IgD-negative memory B cell (primary cell): ENCODE measurements at regions not wholly inside any gene's neighbourhood (a gene's known extent, or its start where the extent isn't known, plus 50 kb on each side); places are given as distances from the start of the nearest gene placed in this dataset.
"Not testable (repeated sequence)": the region's sequence is repeated elsewhere in the genome, so short reads cannot be mapped to it uniquely, and the experiment has no call there.

ENCODE experiments used
- H3K27ac Mint-ChIP-seq, 3 donors: one replicate each; pipeline ENCODE4 v1.8.0; 2020 to 2022; ENCODE audit warnings: mild to moderate bottlenecking in 3 of 3, mixed read lengths in 3 of 3, moderate library complexity in 1 of 3
- H3K27me3 Mint-ChIP-seq: one replicate; pipeline ENCODE4 v1.8.0; 2021; ENCODE audit warnings: mixed read lengths
- H3K36me3 Mint-ChIP-seq: one replicate; pipeline ENCODE4 v1.8.0; 2020; ENCODE audit warnings: mild to moderate bottlenecking, mixed read lengths
- H3K4me1 Mint-ChIP-seq, 3 donors: one replicate each; pipeline ENCODE4 v1.8.0; 2020 to 2022; ENCODE audit warnings: mixed read lengths in 3 of 3, mild to moderate bottlenecking in 1 of 3
- H3K4me3 Mint-ChIP-seq, 4 donors: one replicate each; pipeline ENCODE4 v1.8.0; 2020 to 2022; ENCODE audit warnings: mild to moderate bottlenecking in 4 of 4, mixed read lengths in 4 of 4, moderate library complexity in 3 of 4
- H3K9me3 Mint-ChIP-seq, 3 donors: one replicate each; pipeline ENCODE4 v1.8.0; 2020 to 2021; ENCODE audit warnings: mixed read lengths in 3 of 3, mild to moderate bottlenecking in 1 of 3

GRCh38 chrX:7515681-7516413, 327.1 kb upstream of the VCX start:
- H3K4me3 Mint-ChIP-seq = no peak overlapping the region
- H3K4me1 Mint-ChIP-seq = peaks cover 0 to 1% (median 0%) of the 10 kb centered on the region in 3 donors
- H3K27me3 Mint-ChIP-seq = peaks cover 3% of the 10 kb centered on the region
- peaks cover 2 to 7% (median 6%) of the 10 kb centered on the region in 3 donors for H3K9me3 Mint-ChIP-seq
- no peak overlapping the region for H3K27ac Mint-ChIP-seq
- H3K36me3 Mint-ChIP-seq = no peaks in the 10 kb centered on the region

- Mint-ChIP-seq H3K4me1 (peaks cover 0 to 1% (median 0%) of the 10 kb centered on the region in 3 donors), H3K9me3 (peaks cover 2 to 7% (median 6%) of the 10 kb centered on the region in 3 donors), H3K27ac (no peak overlapping the region), H3K36me3 (no peaks in the 10 kb centered on the region), H3K4me3 (no peak overlapping the region), H3K27me3 (peaks cover 2% of the 10 kb centered on the region)
Measured at GRCh38 chrX:7514871-7515599, 327.9 kb upstream of the VCX start.

DNA sequence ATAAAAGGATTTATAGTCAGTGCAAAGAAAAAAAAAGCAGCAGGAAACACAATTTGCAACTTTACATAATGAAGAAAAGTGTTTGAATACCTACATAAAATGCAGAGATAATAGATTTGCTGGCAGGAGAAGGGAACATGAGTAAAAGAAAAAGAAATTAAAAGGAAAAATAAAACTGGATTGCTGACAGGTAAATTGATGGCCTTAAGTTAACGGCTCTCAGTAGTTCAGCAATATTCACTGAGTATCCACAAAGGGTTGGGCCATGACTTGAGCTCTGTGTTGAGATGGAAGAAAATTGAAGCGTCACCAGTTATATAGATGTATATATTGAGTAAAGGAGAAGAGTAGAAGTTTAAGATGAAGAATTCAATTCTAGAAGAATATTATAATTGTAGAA, 330.1 kb upstream of the VCX start:
- no peak overlapping the region for H3K4me3 Mint-ChIP-seq
- no peaks in the 10 kb centered on the region for H3K36me3 Mint-ChIP-seq
- H3K4me1 Mint-ChIP-seq = peaks cover 0 to 1% (median 0%) of the 10 kb centered on the region in 3 donors
- H3K27ac Mint-ChIP-seq = no peak overlapping the region
- H3K9me3 Mint-ChIP-seq = peaks cover 2 to 7% (median 6%) of the 10 kb centered on the region in 3 donors
- H3K27me3 Mint-ChIP-seq = peaks cover 2% of the 10 kb centered on the region

DNA sequence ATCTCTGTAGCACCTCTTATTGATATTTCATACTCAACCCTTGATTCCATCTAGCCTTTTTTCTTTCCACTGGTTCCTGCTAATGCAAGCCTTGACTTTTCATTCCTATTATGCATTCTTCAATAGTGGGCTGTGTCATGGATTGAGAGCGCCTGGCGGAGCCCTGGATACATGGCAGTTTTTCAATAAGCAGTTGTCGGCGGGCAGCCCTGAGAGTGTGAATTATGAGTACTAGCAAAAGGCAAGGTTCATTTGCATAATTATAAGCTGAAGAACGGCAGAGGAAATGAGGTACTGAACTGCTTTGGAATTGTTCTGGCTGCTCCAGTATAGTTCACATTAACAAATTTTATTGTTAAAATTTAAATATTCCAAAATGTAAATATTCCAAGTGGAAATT, 339.7 kb upstream of the VCX start:
- Mint-ChIP-seq H3K27me3 (peaks cover 1% of the 10 kb centered on the region), H3K36me3 (no peaks in the 10 kb centered on the region), H3K4me3 (no peak overlapping the region), H3K9me3 (peaks cover 0 to 4% (median 2%) of the 10 kb centered on the region in 3 donors), H3K4me1 (peaks cover 0 to 2% (median 0%) of the 10 kb centered on the region in 3 donors), H3K27ac (no peak overlapping the region)

DNA sequence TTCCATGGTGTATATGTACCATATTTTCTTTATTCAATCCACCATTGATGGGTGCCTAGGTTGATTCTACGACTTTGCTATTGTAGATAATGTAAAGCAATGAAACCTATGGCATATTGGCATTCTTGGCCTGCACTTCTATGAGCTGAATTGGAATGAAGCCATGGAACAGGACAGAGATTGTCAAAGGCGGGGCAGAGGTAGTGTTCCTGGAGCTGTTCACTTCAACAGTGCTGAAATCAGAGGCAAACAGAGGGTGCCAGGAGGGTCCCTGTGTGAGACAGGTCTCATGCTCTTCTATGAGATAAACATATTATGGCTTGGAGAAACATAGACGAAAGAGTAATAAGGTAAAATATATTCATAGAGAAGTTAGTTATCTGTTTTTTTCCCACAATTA, 342.6 kb upstream of the VCX start:
- H3K36me3 Mint-ChIP-seq = no peaks in the 10 kb centered on the region
- no peak overlapping the region for H3K27ac Mint-ChIP-seq
- H3K4me1 Mint-ChIP-seq = peaks cover 0 to 2% (median 0%) of the 10 kb centered on the region in 3 donors
- H3K4me3 Mint-ChIP-seq = no peak overlapping the region
- H3K9me3 Mint-ChIP-seq = peaks cover 0 to 4% (median 2%) of the 10 kb centered on the region in 3 donors
- H3K27me3 Mint-ChIP-seq = peaks cover 1% of the 10 kb centered on the region

DNA sequence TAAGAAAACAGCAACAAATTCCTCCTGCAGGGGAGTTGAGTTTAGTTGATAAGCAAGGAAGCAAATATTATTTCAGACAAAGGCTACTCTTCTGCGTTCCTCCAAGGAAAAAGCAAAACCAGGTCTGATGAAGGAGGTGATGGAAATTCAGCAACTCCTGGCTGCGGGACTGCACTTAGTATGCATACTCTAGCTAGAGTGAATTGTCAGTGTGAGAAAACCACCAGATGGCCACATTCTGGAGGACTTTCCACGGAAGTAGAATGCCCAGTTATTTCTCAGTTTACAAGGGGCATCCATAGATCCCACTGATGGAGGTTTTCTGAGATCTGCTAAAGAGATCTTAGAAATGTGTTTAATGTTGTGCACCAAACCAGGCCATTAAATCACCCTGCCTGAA, 338.6 kb upstream of the PUDP start:
- H3K27ac Mint-ChIP-seq = no peak overlapping the region
- H3K36me3 Mint-ChIP-seq = no peaks in the 10 kb centered on the region
- H3K4me1 Mint-ChIP-seq = peaks cover 0 to 1% (median 0%) of the 10 kb centered on the region in 3 donors
- peaks cover 0 to 6% (median 2%) of the 10 kb centered on the region in 3 donors for H3K9me3 Mint-ChIP-seq
- H3K27me3 Mint-ChIP-seq = no peaks in the 10 kb centered on the region
- no peak overlapping the region for H3K4me3 Mint-ChIP-seq

GRCh38 chrX:7485061-7485460, 337.1 kb upstream of the PUDP start:
- Mint-ChIP-seq H3K4me3 (no peak overlapping the region), H3K4me1 (peaks cover 0 to 1% (median 0%) of the 10 kb centered on the region in 3 donors), H3K27ac (no peak overlapping the region), H3K27me3 (no peaks in the 10 kb centered on the region), H3K9me3 (peaks cover 0 to 6% (median 2%) of the 10 kb centered on the region in 3 donors), H3K36me3 (no peaks in the 10 kb centered on the region)

GRCh38 chrX:7480721-7481120, 332.8 kb upstream of the PUDP start:
- Mint-ChIP-seq H3K36me3 (no peaks in the 10 kb centered on the region), H3K4me3 (no peak overlapping the region), H3K27me3 (no peaks in the 10 kb centered on the region), H3K9me3 (peaks cover 0 to 13% (median 7%) of the 10 kb centered on the region in 3 donors), H3K27ac (no peak overlapping the region), H3K4me1 (no peaks in the 10 kb centered on the region)

- H3K27me3 Mint-ChIP-seq = no peaks in the 10 kb centered on the region
- no peak overlapping the region for H3K4me3 Mint-ChIP-seq
- H3K36me3 Mint-ChIP-seq = peaks cover under 1% of the 10 kb centered on the region
- peaks cover 2 to 7% (median 3%) of the 10 kb centered on the region in 3 donors for H3K9me3 Mint-ChIP-seq
- H3K4me1 Mint-ChIP-seq = no peaks in the 10 kb centered on the region
- H3K27ac Mint-ChIP-seq = no peak overlapping the region
Measured at GRCh38 chrX:7462110-7462509, 314.2 kb upstream of the PUDP start.

GRCh38 chrX:7461051-7461450, 313.1 kb upstream of the PUDP start:
- not testable (repeated sequence) for H3K4me1 Mint-ChIP-seq, H3K36me3 Mint-ChIP-seq, H3K4me3 Mint-ChIP-seq, H3K27ac Mint-ChIP-seq, H3K9me3 Mint-ChIP-seq, H3K27me3 Mint-ChIP-seq

DNA sequence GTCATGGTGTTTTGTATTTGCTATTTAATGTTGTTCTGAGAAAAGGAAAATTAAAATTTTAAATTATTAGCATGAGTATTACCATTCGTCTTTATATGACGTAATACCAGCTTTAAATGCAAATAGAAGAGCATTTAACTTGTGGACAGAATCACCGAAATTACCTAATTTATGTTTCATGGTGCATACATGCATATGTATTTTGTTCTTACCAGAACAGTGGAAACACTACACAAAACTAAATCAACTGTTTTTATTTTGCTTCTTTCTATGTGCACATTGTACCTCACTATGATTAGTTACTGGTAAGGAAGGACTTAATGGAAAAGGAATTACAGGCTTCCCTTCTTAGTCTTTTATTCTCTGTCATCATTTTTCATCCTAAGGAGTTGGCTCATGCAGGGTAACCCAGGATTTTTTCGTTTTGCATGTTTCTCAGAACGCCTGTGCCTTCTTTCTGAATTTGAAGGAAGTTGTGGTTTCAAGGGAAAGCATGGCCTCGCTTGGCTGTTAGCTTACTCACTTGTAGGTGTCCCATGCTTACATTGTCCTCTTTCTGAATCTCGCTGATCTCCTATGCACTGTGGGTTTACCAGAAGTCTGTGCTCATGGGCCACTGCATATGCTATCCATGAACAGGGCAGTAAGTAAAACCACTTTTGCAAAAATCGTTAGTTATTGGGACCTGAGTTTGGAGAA, 300.0 kb upstream of the PUDP start:
- H3K27ac Mint-ChIP-seq = no peak overlapping the region
- H3K36me3 Mint-ChIP-seq = no peaks in the 10 kb centered on the region
- peaks cover 4% of the 10 kb centered on the region for H3K27me3 Mint-ChIP-seq
- no peaks in the 10 kb centered on the region for H3K4me1 Mint-ChIP-seq
- H3K9me3 Mint-ChIP-seq = no peaks in the 10 kb centered on the region
- H3K4me3 Mint-ChIP-seq = no peak overlapping the region

GRCh38 chrX:7446815-7447214, 298.9 kb upstream of the PUDP start:
- Mint-ChIP-seq H3K4me1 (no peaks in the 10 kb centered on the region), H3K36me3 (no peaks in the 10 kb centered on the region), H3K27me3 (peaks cover 4% of the 10 kb centered on the region), H3K4me3 (no peak overlapping the region), H3K9me3 (no peaks in the 10 kb centered on the region), H3K27ac (no peak overlapping the region)

DNA sequence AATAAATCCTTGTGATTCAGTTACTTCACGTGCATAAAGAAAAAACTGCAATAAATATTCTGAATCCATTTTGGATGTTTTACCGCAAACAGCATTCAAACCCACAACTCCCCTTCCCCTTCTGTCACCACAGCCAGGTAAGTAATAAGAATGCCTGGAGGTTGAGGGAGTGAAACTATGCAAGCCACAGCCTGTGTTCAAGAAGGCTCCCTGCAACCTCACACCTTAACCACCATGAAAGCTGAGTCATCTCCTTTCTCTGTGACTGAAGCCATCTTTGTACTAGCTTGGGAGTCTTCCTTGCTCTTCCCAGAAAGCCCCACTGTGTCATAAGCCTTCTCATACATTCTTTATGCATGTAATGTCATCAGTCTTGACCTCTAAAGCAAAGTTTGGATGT, 297.0 kb upstream of the PUDP start:
- Mint-ChIP-seq H3K36me3 (no peaks in the 10 kb centered on the region), H3K27me3 (peaks cover 3% of the 10 kb centered on the region), H3K9me3 (peaks cover 0 to 6% (median 0%) of the 10 kb centered on the region in 3 donors), H3K4me1 (no peaks in the 10 kb centered on the region), H3K27ac (no peak overlapping the region), H3K4me3 (peak overlapping the region in 1 of 4 donors; percentile 27)

GRCh38 chrX:7441586-7441985, 293.6 kb upstream of the PUDP start:
- H3K36me3 Mint-ChIP-seq = no peaks in the 10 kb centered on the region
- no peaks in the 10 kb centered on the region for H3K4me1 Mint-ChIP-seq
- no peak overlapping the region for H3K4me3 Mint-ChIP-seq
- H3K27ac Mint-ChIP-seq = no peak overlapping the region
- H3K9me3 Mint-ChIP-seq = peaks cover 0 to 6% (median 0%) of the 10 kb centered on the region in 3 donors
- peaks cover 2% of the 10 kb centered on the region for H3K27me3 Mint-ChIP-seq

- Mint-ChIP-seq H3K9me3 (peaks cover 0 to 5% (median 5%) of the 10 kb centered on the region in 3 donors), H3K4me3 (no peak overlapping the region), H3K27ac (no peak overlapping the region), H3K36me3 (no peaks in the 10 kb centered on the region), H3K27me3 (no peaks in the 10 kb centered on the region), H3K4me1 (no peaks in the 10 kb centered on the region)
Measured at GRCh38 chrX:7435822-7436221, 287.9 kb upstream of the PUDP start.
